SK-N-SH (cell line): ENCODE measurements at regions not wholly inside any gene's neighbourhood (a gene's known extent, or its start where the extent isn't known, plus 50 kb on each side); places are given as distances from the start of the nearest gene placed in this dataset.
"Not testable (repeated sequence)": the region's sequence is repeated elsewhere in the genome, so short reads cannot be mapped to it uniquely, and the experiment has no call there.

Experiments
- GATA2 ChIP-seq: sonication (generic); formaldehyde crosslinking; IDR thresholded peaks from 2 replicates; pipeline ENCODE4 v1.5.0; 2020; ENCODE audit warnings: mild to moderate bottlenecking, missing genetic modification reagents
- NRF1 ChIP-seq: IDR thresholded peaks from 2 replicates; pipeline ENCODE4 v1.6.1; 2012; ENCODE audit warnings: low read depth, mild to moderate bottlenecking, low read length

GRCh38 chr15:28778397-28778796 lies 66.2 kb upstream of the GOLGA8M start:
- not testable (repeated sequence) for TF ChIP-seq GATA2 (CRISPR knock-in tag); NRF1
